Bronchial epithelial cell (primary cell): ENCODE measurements at regions not wholly inside any gene's neighbourhood (a gene's known extent, or its start where the extent isn't known, plus 50 kb on each side); places are given as distances from the start of the nearest gene placed in this dataset.

ENCODE experiments used
- DNase-seq: peaks from one replicate; pipeline ENCODE4 v3.0.0-alpha.2; 2010; ENCODE audit warnings: low read depth
- FAIRE-seq: peaks from 2 replicates; lab custom pipeline; 2011; peaks lifted over from hg19 to GRCh38; lab: Jason Lieb, UNC
- H3K27me3 ChIP-seq: 2 replicates; pipeline ENCODE4 v1.5.1; 2011; ENCODE audit warnings: low read length; ENCODE audit not compliant: control insufficient read depth, insufficient read depth
- H3K36me3 ChIP-seq: 2 replicates; pipeline ENCODE4 v1.5.1; 2011; ENCODE audit warnings: low read length; ENCODE audit not compliant: control insufficient read depth, insufficient read depth
- H3K4me3 ChIP-seq: 2 replicates; pipeline ENCODE4 v1.5.1; 2011; ENCODE audit warnings: mild to moderate bottlenecking, low read depth, low read length, control low read depth
- CTCF ChIP-seq: IDR thresholded peaks from 2 replicates; pipeline ENCODE4 v1.5.1; 2011; ENCODE audit warnings: mild to moderate bottlenecking, moderate library complexity, low read length, control low read depth, inconsistent platforms; ENCODE audit not compliant: insufficient read depth, severe bottlenecking

DNA sequence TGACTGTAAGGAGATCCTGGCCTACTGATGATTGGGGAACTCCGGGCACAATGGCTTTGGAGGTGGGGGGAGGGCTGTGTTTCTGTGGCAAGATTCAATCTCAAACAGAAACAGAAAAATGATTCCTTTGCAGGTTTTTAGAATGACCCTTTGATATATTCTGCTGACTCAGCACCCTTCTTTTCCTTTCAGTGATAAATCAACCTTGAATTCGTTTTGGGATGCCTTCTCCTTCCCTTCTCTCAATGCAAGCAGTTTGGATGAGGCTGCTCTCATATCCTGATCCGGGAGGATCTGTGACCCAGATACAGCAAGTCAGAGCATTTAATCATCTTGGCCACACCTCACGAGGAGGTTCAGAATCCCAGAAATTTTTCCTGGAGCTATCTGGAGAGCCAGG lies 156.1 kb upstream of the PRICKLE2 start:
- H3K4me3 ChIP-seq = no peak overlapping the region
- no peaks in the 10 kb centered on the region for H3K27me3 ChIP-seq
- no peak for TF ChIP-seq CTCF
- H3K36me3 ChIP-seq = no peaks in the 10 kb centered on the region
- FAIRE-seq = no peak
- DNase-seq = no peak

- FAIRE-seq (no peak), DNase-seq (no peak)
- H3K4me3 ChIP-seq = no peak overlapping the region
- H3K27me3 ChIP-seq = no peaks in the 10 kb centered on the region
- TF ChIP-seq CTCF = no peak
- no peaks in the 10 kb centered on the region for H3K36me3 ChIP-seq
Measured at GRCh38 chr3:64380546-64380945, 155.3 kb upstream of the PRICKLE2 start.

GRCh38 chr3:64379221-64379620 lies 154.0 kb upstream of the PRICKLE2 start:
- Histone ChIP-seq H3K4me3 (no peak overlapping the region), H3K27me3 (no peaks in the 10 kb centered on the region), H3K36me3 (no peaks in the 10 kb centered on the region)
- no peak for DNase-seq
- TF ChIP-seq CTCF = no peak
- FAIRE-seq = no peak

- Histone ChIP-seq H3K27me3 (no peaks in the 10 kb centered on the region), H3K36me3 (no peaks in the 10 kb centered on the region), H3K4me3 (no peak overlapping the region)
- no peak for TF ChIP-seq CTCF
- DNase-seq (no peak), FAIRE-seq (no peak)
Measured at GRCh38 chr3:64377942-64378341, 152.7 kb upstream of the PRICKLE2 start.

DNA sequence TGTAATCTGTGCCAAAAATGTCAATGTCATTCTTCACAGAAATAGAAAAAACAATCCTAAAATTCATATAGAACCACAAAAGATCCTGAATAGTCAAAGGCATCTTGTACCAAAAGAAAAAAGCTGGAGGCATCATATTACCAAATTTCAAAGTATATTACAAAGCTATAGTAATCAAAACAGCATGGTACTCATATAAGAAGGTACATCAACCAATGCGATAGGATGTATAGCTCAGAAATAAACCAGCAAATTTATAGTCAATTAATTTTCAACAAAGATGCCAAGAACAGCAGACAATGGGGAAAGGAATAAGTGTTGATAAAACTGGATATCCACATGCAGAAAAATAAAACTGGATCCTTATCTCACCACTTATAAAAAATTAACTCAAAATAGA lies 150.5 kb upstream of the PRICKLE2 start:
- FAIRE-seq = no peak
- no peak for TF ChIP-seq CTCF
- Histone ChIP-seq H3K36me3 (no peaks in the 10 kb centered on the region), H3K27me3 (no peaks in the 10 kb centered on the region), H3K4me3 (no peak overlapping the region)
- no peak for DNase-seq

GRCh38 chr3:64369390-64369789 lies 144.1 kb upstream of the PRICKLE2 start:
- no peak for FAIRE-seq
- Histone ChIP-seq H3K27me3 (no peaks in the 10 kb centered on the region), H3K36me3 (no peaks in the 10 kb centered on the region), H3K4me3 (no peak overlapping the region)
- no peak for DNase-seq
- TF ChIP-seq CTCF = no peak
